Transverse colon (tissue), 4 donors: ENCODE measurements at regions not wholly inside any gene's neighbourhood (a gene's known extent, or its start where the extent isn't known, plus 50 kb on each side); places are given as distances from the start of the nearest gene placed in this dataset.
A peak's percentile ranks its signal among the peaks of the same experiment; 100 is the strongest.

Source experiments
- DNase-seq: peaks from one replicate; pipeline ENCODE4 v3.0.0-alpha.2; 2019
- H3K27ac ChIP-seq, 4 donors: fragments of 200-600 bp; sonication (generic); 2 replicates each; pipeline ENCODE4 v1.5.1; 2016 to 2018; ENCODE audit warnings: inconsistent platforms in 4 of 4
- H3K27me3 ChIP-seq: fragments of 200-600 bp; sonication (generic); 2 replicates; pipeline ENCODE4 v1.5.1; 2017; ENCODE audit warnings: inconsistent platforms
- H3K36me3 ChIP-seq, 4 donors: fragments of 200-600 bp; sonication (generic); 2 replicates each; pipeline ENCODE4 v1.5.1; 2017 to 2019; ENCODE audit warnings: inconsistent platforms in 4 of 4
- H3K4me1 ChIP-seq, 4 donors: fragments of 200-600 bp; sonication (generic); 2 replicates each; pipeline ENCODE4 v1.5.1; 2017 to 2020; ENCODE audit warnings: inconsistent platforms in 4 of 4
- H3K4me3 ChIP-seq, 4 donors: fragments of 200-600 bp; sonication (generic); 1 replicate in 1 of 4; 2 replicates in 3 of 4; pipeline versions ENCODE4 v1.5.1 to v1.6.1; 2017 to 2019; ENCODE audit warnings: inconsistent platforms in 4 of 4
- H3K9me3 ChIP-seq, 2 donors: fragments of 200-600 bp; sonication (generic); 2 replicates each; pipeline ENCODE4 v1.5.1; 2017 to 2019; ENCODE audit warnings: inconsistent platforms in 2 of 2
- CTCF ChIP-seq, 5 experiments: fragments of 200-600 bp in 3 of 5; fragments of 450-650 bp in 2 of 5; sonication (generic) in 3 of 5; IDR thresholded peaks; 1 replicate in 2 of 5; 2 replicates in 3 of 5; pipeline ENCODE4 v1.5.1; 2016 to 2017; ENCODE audit warnings: antibody characterized with exemption in 5 of 5, inconsistent platforms in 3 of 5, mild to moderate bottlenecking in 2 of 5, moderate library complexity in 1 of 5
- EP300 ChIP-seq: sonication (generic); formaldehyde crosslinking; IDR thresholded peaks from one replicate; pipeline ENCODE4 v1.6.1; 2017; ENCODE audit warnings: antibody characterized with exemption, low read depth
- POLR2A ChIP-seq: fragments of 450-650 bp; IDR thresholded peaks from one replicate; pipeline ENCODE4 v1.6.1; 2016; ENCODE audit warnings: antibody characterized with exemption, mild to moderate bottlenecking, moderate library complexity
- POLR2AphosphoS5 ChIP-seq, 3 donors: sonication (generic); formaldehyde crosslinking; IDR thresholded peaks; one replicate each; pipeline ENCODE4 v1.6.1; 2016; ENCODE audit warnings: antibody characterized with exemption in 3 of 3
- WGBS, 2 donors: methylation state at CpG; one replicate each; pipeline ENCODE4 v1.1.5; 2018; ENCODE audit warnings: low coverage in 1 of 2; 5-methylcytosine and 5-hydroxymethylcytosine counted together
- in situ Hi-C, 4 donors: fragments of 200-750 bp; cut with MboI; loops; one replicate each; pipeline versions ENCODE4 v1.15.0 to v1.15.1; 2017; ENCODE audit warnings: low sequenced_read_pairs in 3 of 4, low pct_ligation_motif_present in 1 of 4, low pct_unique_long_range_greater_than_20kb in 1 of 4
- intact Hi-C: fragments of 100-400 bp; cut with DNase I; formaldehyde crosslinking; loops from one replicate; pipeline ENCODE4 v1.15.1; 2023; ENCODE audit warnings: low total_unique reads

DNA sequence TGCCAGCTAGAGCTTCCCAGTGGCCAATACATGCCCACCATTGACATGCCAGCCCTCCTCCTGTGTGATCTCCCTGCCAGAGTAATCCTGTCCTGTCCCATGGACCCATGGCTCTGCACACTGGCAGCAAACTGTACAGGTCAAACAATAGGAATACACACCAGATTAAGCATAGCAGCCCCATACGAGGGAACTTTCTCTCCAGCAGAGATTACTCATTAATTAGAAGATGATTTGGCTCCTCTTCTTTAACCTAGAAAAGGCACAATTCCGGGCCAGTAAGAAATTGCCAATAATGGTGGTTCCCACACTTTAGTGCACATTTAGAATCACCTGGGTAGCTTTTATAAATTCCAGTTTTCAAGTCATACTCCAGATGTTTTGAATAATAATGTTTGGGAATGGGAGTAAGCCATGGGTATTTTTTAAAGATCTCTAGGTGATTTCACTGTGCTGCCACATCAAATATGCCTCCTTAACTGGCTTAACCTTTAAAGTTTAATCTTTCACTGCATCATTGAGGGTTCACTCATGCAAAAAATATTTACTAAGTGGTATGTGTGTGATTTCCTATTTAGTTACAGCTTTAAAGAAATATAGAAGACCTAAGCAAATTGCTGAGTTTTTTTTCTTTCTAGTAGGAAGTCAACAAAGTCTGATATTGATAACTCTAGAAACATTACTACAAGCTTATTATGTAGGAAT, 277.6 kb upstream of the NWD2 start:
- intact Hi-C loops (no loop called here), in situ Hi-C loops (no loop called here)
- H3K36me3 ChIP-seq = no peaks in the 10 kb centered on the region
- H3K27me3 ChIP-seq = no peaks in the 10 kb centered on the region
- TF ChIP-seq POLR2A (no peak), CTCF (IDR thresholded peaks at IDR 0.05) (no peak), POLR2AphosphoS5 (IDR thresholded peaks at IDR 0.05) (no peak), EP300 (no peak)
- H3K27ac ChIP-seq = no peak overlapping the region
- H3K9me3 ChIP-seq = no peaks in the 10 kb centered on the region
- WGBS, 2 donors = 84 to 100% methylated on average over 1 to 2 of the region's 2 CpGs
- no peak for DNase-seq
- H3K4me3 ChIP-seq = no peak overlapping the region
- no peaks in the 10 kb centered on the region for H3K4me1 ChIP-seq

DNA sequence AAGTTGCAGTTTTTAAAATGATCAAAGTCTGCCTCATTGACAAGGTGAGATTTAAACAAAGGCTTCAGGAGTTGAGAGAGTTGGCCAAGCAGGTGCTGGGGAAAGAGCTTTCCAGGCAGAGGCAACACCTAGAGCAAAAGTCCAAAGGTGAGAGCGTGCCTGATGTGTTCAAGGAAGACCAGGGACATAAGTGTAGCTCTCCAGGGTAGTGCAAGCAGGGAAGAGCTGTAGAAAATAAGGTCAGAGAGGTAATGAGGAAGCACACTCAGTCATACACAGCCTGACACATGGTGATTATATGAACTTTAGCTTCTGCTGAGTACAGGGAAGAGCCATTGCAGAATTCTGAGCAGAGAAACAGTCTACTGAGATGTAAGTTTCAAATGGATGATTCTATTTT, 265.0 kb upstream of the NWD2 start:
- intact Hi-C loops = no loop called here
- Histone ChIP-seq H3K4me1 (peaks cover 0 to 22% (median 9%) of the 10 kb centered on the region in 4 donors), H3K27ac (peak overlapping the region; percentile 72 to 80 (median 77)), H3K9me3 (no peaks in the 10 kb centered on the region), H3K4me3 (no peak overlapping the region), H3K36me3 (no peaks in the 10 kb centered on the region), H3K27me3 (no peaks in the 10 kb centered on the region)
- TF ChIP-seq POLR2AphosphoS5 (IDR thresholded peaks at IDR 0.05) (peak in 1 of 3 donors; percentile 66), EP300 (no peak), CTCF (IDR thresholded peaks at IDR 0.05) (no peak)
- 22 to 24% methylated on average over 1 of the region's 1 CpG for WGBS, 2 donors
- peak; percentile 77 for DNase-seq
- in situ Hi-C loops = no loop called here

GRCh38 chr4:36990128-36990872, 254.2 kb upstream of the NWD2 start:
- no peak for TF ChIP-seq CTCF (IDR thresholded peaks at IDR 0.05)
- TF ChIP-seq POLR2A = no peak
- no peak for TF ChIP-seq EP300
- no peak for TF ChIP-seq POLR2AphosphoS5 (IDR thresholded peaks at IDR 0.05)
- WGBS, 2 donors = 76% methylated on average over 3 of the region's 3 CpGs; no CpG with 5 or more reads in 1 of the 2 donors
- no peaks in the 10 kb centered on the region for H3K4me1 ChIP-seq
- DNase-seq = no peak
- H3K4me3 ChIP-seq = no peak overlapping the region
- no peaks in the 10 kb centered on the region for H3K9me3 ChIP-seq
- H3K27me3 ChIP-seq = no peaks in the 10 kb centered on the region
- no peaks in the 10 kb centered on the region for H3K36me3 ChIP-seq
- in situ Hi-C loops = no loop called here
- intact Hi-C loops = no loop called here
- H3K27ac ChIP-seq = no peak overlapping the region

DNA sequence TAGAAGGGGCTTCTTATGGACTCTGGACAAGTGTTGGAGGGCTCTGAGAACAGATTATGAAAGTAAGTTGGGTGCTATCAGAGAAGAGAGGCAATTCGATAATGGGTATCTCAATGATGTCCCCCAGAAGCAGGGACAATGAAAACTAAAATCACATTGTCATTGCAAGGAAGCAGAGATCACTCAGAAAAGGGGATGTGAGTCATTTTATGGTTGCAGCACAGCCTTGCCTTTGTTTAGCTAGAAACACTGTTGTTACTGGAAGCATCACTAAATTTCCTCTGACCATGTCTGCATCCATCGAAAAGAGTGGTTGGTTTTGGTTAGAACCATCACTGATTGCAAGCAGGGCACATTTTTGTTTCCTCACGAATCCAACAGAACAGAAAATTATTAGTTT, 246.8 kb upstream of the NWD2 start:
- Histone ChIP-seq H3K4me1 (no peaks in the 10 kb centered on the region), H3K27ac (no peak overlapping the region), H3K36me3 (no peaks in the 10 kb centered on the region), H3K27me3 (no peaks in the 10 kb centered on the region), H3K4me3 (no peak overlapping the region), H3K9me3 (no peaks in the 10 kb centered on the region)
- DNase-seq = no peak
- in situ Hi-C loops = no loop called here
- WGBS, 2 donors = 68 to 72% methylated on average over 2 to 3 of the region's 3 CpGs
- intact Hi-C loops = no loop called here
- TF ChIP-seq POLR2AphosphoS5 (IDR thresholded peaks at IDR 0.05) (no peak), EP300 (no peak)
